GM21529 (cell line): ENCODE measurements at regions not wholly inside any gene's neighbourhood (a gene's known extent, or its start where the extent isn't known, plus 50 kb on each side); places are given as distances from the start of the nearest gene placed in this dataset.
"Not testable (repeated sequence)": the region's sequence is repeated elsewhere in the genome, so short reads cannot be mapped to it uniquely, and the experiment has no call there.

Source experiments
- ATAC-seq: cut with Tn5 transposase; IDR thresholded peaks from one replicate; pipeline ENCODE4 v1.9.1; 2021; ENCODE audit not compliant: unreplicated experiment

GRCh38 chr7:118777308-118777707, 552.8 kb downstream of the ANKRD7 start:
- no peak for ATAC-seq

- no peak for ATAC-seq
Observed at GRCh38 chr7:118792682-118793081, 568.2 kb downstream of the ANKRD7 start.

- ATAC-seq, result no peak
Observed at GRCh38 chr7:118793582-118793981, 569.1 kb downstream of the ANKRD7 start.

- no peak for ATAC-seq
Observed at GRCh38 chr7:118794419-118794818, 569.9 kb downstream of the ANKRD7 start.

GRCh38 chr7:118801366-118801765, 576.9 kb downstream of the ANKRD7 start:
- ATAC-seq, result no peak

GRCh38 chr7:118802726-118803125, 578.2 kb downstream of the ANKRD7 start:
- no peak for ATAC-seq

- no peak for ATAC-seq
Observed at GRCh38 chr7:118826246-118826645, 601.7 kb downstream of the ANKRD7 start.

GRCh38 chr7:118836933-118837332, 612.4 kb downstream of the ANKRD7 start:
- peak; percentile 96 for ATAC-seq

- no peak for ATAC-seq
Observed at GRCh38 chr7:118839515-118839914, 615.0 kb downstream of the ANKRD7 start.

GRCh38 chr7:118843456-118843855, 619.0 kb downstream of the ANKRD7 start:
- ATAC-seq, result no peak

GRCh38 chr7:118844748-118845147, 620.2 kb downstream of the ANKRD7 start:
- no peak for ATAC-seq

- no peak for ATAC-seq
Observed at GRCh38 chr7:118845791-118846190, 621.3 kb downstream of the ANKRD7 start.

- ATAC-seq, result no peak
Observed at GRCh38 chr7:118846977-118847376, 622.5 kb downstream of the ANKRD7 start.

- no peak for ATAC-seq
Observed at GRCh38 chr7:118855290-118855689, 630.8 kb downstream of the ANKRD7 start.

- no peak for ATAC-seq
Observed at GRCh38 chr7:118858651-118859149, 634.2 kb downstream of the ANKRD7 start.

GRCh38 chr7:118861581-118861980, 637.1 kb downstream of the ANKRD7 start:
- ATAC-seq, result no peak

- ATAC-seq, result no peak
Observed at GRCh38 chr7:118862740-118863139, 638.2 kb downstream of the ANKRD7 start.

GRCh38 chr7:118863966-118864365, 639.5 kb downstream of the ANKRD7 start:
- no peak for ATAC-seq

- ATAC-seq, result no peak
Observed at GRCh38 chr7:118867860-118868259, 643.4 kb downstream of the ANKRD7 start.

GRCh38 chr7:118869141-118869540, 644.6 kb downstream of the ANKRD7 start:
- ATAC-seq, result not testable (repeated sequence)

GRCh38 chr7:118870187-118870586, 645.7 kb downstream of the ANKRD7 start:
- no peak for ATAC-seq

- ATAC-seq, result no peak
Observed at GRCh38 chr7:118872568-118872967, 648.1 kb downstream of the ANKRD7 start.

- no peak for ATAC-seq
Observed at GRCh38 chr7:118877187-118877586, 652.7 kb downstream of the ANKRD7 start.

- no peak for ATAC-seq
Observed at GRCh38 chr7:118878336-118878735, 653.8 kb downstream of the ANKRD7 start.
